HG03066 (cell line): ENCODE measurements at regions not wholly inside any gene's neighbourhood (a gene's known extent, or its start where the extent isn't known, plus 50 kb on each side); places are given as distances from the start of the nearest gene placed in this dataset.

ENCODE experiments used
- ATAC-seq: cut with Tn5 transposase; IDR thresholded peaks from one replicate; pipeline ENCODE4 v1.9.1; 2021; ENCODE audit warnings: low read depth; ENCODE audit not compliant: unreplicated experiment

GRCh38 chr5:145510769-145511168 lies 324.4 kb downstream of the PRELID2 start:
- ATAC-seq = no peak

GRCh38 chr5:145510324-145510723 lies 324.8 kb downstream of the PRELID2 start:
- no peak for ATAC-seq

GRCh38 chr5:145509336-145510136 lies 325.6 kb downstream of the PRELID2 start:
- ATAC-seq = no peak

GRCh38 chr5:145506185-145506850 lies 328.8 kb downstream of the PRELID2 start:
- no peak for ATAC-seq

- ATAC-seq = no peak
These were observed 332.2 kb downstream of the PRELID2 start for GRCh38 chr5:145502906-145503305.

- no peak for ATAC-seq
These were observed 334.4 kb downstream of the PRELID2 start for GRCh38 chr5:145500710-145501109.

- ATAC-seq = no peak
These were observed 335.7 kb downstream of the PRELID2 start for GRCh38 chr5:145499483-145499882.

- ATAC-seq = no peak
These were observed 338.1 kb downstream of the PRELID2 start for GRCh38 chr5:145497052-145497451.

- ATAC-seq = no peak
These were observed 339.4 kb downstream of the PRELID2 start for GRCh38 chr5:145495741-145496140.

- ATAC-seq = no peak
These were observed 339.9 kb downstream of the PRELID2 start for GRCh38 chr5:145495196-145495595.

GRCh38 chr5:145493435-145493834 lies 341.7 kb downstream of the PRELID2 start:
- no peak for ATAC-seq

- no peak for ATAC-seq
These were observed 345.6 kb downstream of the PRELID2 start for GRCh38 chr5:145489516-145489915.

GRCh38 chr5:145484158-145484557 lies 351.0 kb downstream of the PRELID2 start:
- no peak for ATAC-seq

GRCh38 chr5:145483212-145483611 lies 351.9 kb downstream of the PRELID2 start:
- ATAC-seq = no peak

GRCh38 chr5:145479857-145480256 lies 355.3 kb downstream of the PRELID2 start:
- no peak for ATAC-seq

- ATAC-seq = no peak
These were observed 355.9 kb downstream of the PRELID2 start for GRCh38 chr5:145479271-145479670.

GRCh38 chr5:145478651-145479050 lies 356.5 kb downstream of the PRELID2 start:
- no peak for ATAC-seq

- ATAC-seq = no peak
These were observed 362.0 kb downstream of the PRELID2 start for GRCh38 chr5:145473042-145473642.

GRCh38 chr5:145471831-145472612 lies 363.1 kb downstream of the PRELID2 start:
- ATAC-seq = no peak

GRCh38 chr5:145471026-145471425 lies 364.1 kb downstream of the PRELID2 start:
- ATAC-seq = no peak
